CD4-positive, alpha-beta T cell treated with Interleukin-4 for 4 hours (primary cell): ENCODE measurements at regions not wholly inside any gene's neighbourhood (a gene's known extent, or its start where the extent isn't known, plus 50 kb on each side); places are given as distances from the start of the nearest gene placed in this dataset.

Experiments used
- DNase-seq: peaks from one replicate; pipeline ENCODE4 v3.0.0-alpha.2; 2020

GRCh38 chr4:124519196-124519595 lies 193.3 kb downstream of the ANKRD50 start:
- DNase-seq: no peak

- DNase-seq: no peak
These were observed 188.7 kb downstream of the ANKRD50 start for GRCh38 chr4:124523816-124524215.

- DNase-seq: no peak
These were observed 187.0 kb downstream of the ANKRD50 start for GRCh38 chr4:124525524-124525923.

DNA sequence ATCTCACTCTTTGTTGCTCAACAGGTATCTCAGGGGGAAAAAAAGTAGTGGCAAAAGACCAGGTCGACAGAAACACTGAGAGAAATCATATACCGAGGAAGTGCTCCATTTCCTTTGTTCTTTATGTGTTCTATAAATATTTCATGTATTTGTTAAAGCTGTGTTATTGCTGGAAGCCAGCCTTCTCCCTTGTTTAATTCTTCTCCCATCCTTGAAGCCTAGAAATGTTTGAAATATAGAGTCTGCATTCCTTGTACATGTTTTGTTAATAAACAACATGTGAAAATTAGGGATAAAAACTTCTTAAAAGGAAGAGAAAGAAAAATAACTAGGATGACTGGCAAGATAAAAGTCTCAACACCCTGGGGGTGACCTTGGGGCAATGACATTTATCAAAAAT lies 186.2 kb downstream of the ANKRD50 start:
- no peak for DNase-seq

- no peak for DNase-seq
These were observed 185.8 kb downstream of the ANKRD50 start for GRCh38 chr4:124526769-124527168.

DNA sequence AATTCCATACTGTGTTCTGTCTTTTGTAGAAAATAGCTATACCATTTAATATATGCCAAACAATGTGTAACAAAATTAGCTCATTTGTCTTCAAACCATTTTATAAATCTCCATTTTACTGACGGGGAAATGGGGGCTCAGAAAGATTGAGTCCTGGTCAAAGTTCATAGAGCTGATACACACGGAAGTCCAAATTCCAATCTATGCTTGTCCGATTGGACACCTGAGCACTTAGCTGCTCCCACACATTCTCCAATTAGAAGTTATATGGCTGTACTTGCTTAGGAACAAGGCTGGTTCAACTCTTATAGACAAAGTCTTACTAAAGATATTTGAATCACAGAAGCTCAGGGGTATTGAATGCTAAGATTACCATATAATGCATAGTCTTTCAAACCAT lies 185.2 kb downstream of the ANKRD50 start:
- no peak for DNase-seq

DNA sequence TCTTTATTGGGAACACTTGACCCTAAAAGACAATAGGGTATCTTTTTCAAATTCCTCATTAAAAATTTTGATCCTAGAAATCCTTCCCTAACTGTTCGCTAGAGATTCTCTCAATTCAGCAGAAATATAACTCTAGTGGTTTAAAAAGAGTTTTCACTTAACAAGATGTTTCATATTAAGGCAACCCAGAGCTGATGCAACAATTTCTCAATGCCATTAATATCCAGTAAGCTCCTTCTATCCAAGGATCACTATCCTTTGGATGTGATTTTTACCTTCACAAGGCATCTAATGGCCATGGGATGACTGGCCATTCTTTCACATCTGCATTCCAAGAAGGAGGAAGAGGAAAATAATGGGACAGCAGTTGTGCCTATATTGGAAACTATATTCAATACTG lies 183.4 kb downstream of the ANKRD50 start:
- no peak for DNase-seq

DNA sequence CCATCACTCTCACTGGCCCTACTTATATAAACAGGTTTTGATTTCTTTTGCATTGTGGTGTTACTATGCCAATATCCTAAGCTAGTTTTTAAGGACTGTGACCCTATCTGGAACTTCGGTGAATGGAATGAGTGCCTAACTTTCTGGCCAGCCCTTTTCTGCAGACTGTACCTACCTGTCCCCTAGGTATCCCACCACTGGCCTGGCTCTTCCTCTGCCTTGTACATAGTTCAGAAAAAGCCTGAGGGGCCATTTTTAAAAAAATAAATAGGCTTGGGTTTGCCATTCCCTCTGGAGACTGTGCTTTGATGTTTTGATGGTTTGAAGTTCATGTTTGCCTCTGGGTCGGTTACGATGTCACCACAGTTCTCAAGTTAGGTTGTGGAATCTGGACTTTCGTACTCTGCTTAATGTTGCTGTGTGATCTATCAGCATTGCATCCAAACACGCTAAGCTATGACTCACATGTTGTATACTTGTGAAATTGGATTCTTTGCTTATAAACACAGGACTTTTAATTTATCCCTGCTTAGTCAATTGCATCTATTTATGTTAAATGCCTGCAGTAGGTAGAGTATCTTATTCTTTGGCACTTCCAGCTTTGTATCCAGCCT lies 182.0 kb downstream of the ANKRD50 start:
- no peak for DNase-seq

- DNase-seq: no peak
These were observed 178.4 kb downstream of the ANKRD50 start for GRCh38 chr4:124534131-124534530.

GRCh38 chr4:124535003-124535402 lies 177.5 kb downstream of the ANKRD50 start:
- DNase-seq: no peak

DNA sequence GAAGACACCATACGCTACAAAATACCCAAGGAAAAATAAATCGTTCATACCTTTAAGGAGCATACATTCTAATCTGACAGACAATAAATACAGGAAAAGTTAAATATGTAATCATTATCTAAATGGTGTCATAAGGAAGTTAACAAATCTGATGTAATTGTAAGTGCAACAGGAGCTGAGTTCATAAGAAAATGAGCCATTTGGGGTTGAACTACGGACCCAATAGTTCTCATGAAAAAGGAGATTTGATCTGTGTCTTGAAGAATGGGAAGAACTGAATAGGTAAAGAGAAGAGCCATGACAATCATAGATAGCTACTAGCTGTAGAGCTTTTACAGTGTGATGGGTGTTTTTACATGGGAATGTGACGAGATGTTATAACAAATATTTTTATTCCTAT lies 175.6 kb downstream of the ANKRD50 start:
- no peak for DNase-seq

GRCh38 chr4:124537971-124538370 lies 174.6 kb downstream of the ANKRD50 start:
- no peak for DNase-seq

GRCh38 chr4:124540014-124540413 lies 172.5 kb downstream of the ANKRD50 start:
- no peak for DNase-seq

- DNase-seq: no peak
These were observed 170.7 kb downstream of the ANKRD50 start for GRCh38 chr4:124541652-124542420.

DNA sequence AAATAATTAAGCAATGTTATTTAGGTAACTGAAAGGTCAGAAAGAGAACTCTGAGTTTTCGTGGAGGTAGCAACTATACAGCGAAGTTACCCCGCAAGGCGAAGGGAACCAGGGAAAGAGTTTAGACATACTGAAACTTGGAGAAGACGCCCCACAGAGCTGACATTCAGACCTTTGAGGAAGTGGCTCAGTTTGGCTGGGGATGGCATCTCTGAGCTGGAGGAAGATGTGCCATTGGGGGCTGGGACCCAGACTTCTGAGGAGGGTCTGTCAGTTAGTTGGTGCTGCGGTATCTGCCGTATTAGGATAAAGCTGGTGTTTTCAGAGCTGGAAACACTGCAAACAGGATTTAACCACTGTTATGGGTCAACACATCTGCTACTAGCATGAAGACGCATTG lies 156.6 kb downstream of the ANKRD50 start:
- DNase-seq: no peak

- DNase-seq: no peak
These were observed 148.4 kb downstream of the ANKRD50 start for GRCh38 chr4:124564121-124564520.

DNA sequence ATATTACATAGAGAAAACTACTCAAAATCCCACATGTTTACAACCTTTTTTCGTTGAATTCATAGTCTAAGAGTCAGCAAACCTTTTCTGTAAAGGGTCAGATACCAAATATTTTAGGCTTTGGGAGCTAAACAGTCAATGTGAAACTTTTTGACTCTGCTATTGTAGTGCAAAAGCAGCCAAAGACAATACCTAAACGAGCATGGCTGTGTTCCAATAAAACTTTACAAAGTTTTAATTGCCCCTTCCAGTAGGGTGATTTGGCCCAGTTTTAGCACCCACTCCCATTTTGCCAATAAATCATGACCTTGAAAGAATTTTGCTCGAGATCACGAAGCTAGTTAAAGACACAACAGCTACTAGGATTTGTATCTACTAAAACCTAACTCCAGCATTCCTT lies 147.2 kb downstream of the ANKRD50 start:
- DNase-seq: no peak

GRCh38 chr4:124566030-124566429 lies 146.5 kb downstream of the ANKRD50 start:
- no peak for DNase-seq

- DNase-seq: no peak
These were observed 139.5 kb downstream of the ANKRD50 start for GRCh38 chr4:124573056-124573455.

GRCh38 chr4:124579896-124580295 lies 132.6 kb downstream of the ANKRD50 start:
- DNase-seq: no peak

GRCh38 chr4:124583797-124584196 lies 128.7 kb downstream of the ANKRD50 start:
- no peak for DNase-seq

DNA sequence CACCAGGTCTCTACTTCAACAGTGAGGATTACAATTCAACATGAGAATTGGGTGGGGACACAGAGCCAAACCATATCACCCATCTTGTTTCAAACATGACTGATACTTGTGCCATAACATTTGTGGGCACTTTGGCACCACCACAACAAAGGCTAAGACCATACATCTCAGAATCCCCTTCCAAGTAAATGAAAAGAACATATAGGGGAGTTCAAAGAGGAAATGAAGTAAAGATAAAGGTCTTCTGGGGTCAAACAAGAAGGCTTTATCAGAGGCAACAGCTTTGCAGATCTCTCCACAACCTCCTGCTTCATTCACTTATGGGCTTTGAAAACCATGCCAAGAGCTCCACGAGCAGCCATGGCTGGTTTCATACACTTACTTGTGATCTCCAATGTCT lies 122.7 kb downstream of the ANKRD50 start:
- DNase-seq: no peak

DNA sequence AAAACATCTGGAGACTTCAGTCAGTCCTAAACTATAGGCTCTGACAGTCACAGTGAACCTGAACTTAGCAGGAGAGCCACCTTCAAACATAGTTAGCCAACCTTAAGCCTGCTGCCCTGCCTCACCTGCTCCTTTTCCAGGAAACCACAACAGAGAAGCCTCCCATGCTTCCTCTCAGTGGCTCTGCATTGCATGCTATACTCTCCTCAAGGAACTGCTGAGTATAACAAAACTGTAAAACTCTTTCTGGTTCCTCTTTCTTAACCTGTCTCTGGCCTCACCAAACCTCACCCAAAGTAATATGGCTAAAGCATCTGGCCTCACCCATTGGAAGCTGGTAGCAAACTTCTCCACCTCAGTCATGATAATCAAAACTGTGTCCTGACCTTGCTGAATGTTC lies 122.1 kb downstream of the ANKRD50 start:
- DNase-seq: no peak

GRCh38 chr4:124591637-124592036 lies 120.9 kb downstream of the ANKRD50 start:
- no peak for DNase-seq

DNA sequence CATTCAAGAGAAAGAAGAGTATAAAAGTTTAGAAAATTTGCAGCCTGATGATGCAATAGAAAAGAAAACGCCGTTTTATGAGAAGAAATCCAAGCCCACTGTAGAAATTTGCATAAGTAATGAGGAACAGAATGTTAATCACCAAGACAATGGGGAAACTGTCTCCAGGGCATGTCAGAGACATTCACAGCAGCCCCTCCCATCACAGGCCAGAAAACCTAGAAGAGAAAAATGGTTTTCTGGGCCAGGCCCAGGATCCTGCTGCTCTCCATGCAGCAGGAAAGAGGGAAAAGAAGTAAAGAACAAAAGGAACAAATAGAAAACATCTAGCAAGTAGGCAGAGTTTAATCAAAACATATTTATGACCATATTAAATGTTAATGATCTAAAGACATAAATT lies 119.0 kb downstream of the ANKRD50 start:
- DNase-seq: no peak
